Ecto neural progenitor cell (in vitro differentiated cells): ENCODE measurements at regions not wholly inside any gene's neighbourhood (a gene's known extent, or its start where the extent isn't known, plus 50 kb on each side); places are given as distances from the start of the nearest gene placed in this dataset.

ENCODE experiments used
- DNase-seq: peaks from one replicate; pipeline ENCODE4 v3.0.0-alpha.2; 2018; ENCODE audit warnings: low spot score

DNA sequence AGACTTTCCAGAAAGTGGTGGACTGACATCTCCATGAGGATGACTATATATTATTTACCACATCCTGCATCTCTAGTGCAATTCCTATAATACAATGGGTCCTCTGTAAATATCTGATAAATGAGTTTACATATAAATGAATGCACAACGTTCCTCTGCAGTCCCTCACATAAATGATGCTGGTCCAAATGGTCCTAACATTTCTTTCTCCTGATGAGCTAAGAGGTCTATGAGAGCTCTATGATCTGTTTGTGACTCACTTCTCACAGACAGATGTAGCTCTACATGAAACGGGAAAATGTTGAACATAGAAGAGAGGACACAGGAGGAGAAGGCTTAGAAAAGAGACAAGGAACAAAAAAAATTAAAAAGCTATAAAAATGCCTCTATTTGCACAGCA lies 201.2 kb upstream of the PIK3C3 start:
- no peak for DNase-seq

DNA sequence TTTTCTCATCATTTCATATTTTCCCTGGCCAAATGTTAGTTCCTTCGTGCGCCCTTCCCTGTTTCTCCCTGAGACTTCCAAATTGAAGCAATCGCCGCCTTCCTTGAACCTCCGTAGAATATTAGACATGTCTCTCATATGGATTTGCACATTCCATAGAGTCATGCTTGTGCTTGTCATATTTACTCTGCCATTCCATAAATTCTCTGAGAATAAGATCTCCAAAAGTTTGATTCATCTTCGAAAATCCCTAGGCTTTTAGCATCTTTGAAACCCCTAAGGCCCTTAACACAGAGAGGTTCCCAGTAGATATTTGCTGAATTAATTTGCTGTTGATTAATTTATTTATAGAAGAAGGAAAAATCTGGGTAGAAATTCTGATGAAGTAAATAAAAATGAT lies 202.2 kb upstream of the PIK3C3 start:
- no peak for DNase-seq

DNA sequence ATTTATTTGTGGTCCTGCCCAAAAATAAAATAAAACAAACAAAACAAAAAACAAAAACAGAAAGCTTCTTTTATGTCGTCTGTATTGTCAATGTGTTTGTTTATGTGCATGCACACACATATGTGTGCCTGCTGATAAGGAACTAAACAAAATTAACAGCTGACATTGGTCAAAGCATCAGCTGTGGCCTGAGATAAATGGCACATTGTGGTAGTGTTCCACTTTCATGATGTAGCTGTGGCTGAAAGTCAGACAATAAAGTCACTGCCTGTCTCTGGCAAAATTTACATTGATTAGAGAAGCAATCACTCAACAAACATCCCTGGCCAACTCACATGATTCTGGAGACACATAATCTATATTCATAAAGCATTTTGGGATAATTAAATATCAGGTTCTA lies 203.4 kb upstream of the PIK3C3 start:
- DNase-seq = no peak

DNA sequence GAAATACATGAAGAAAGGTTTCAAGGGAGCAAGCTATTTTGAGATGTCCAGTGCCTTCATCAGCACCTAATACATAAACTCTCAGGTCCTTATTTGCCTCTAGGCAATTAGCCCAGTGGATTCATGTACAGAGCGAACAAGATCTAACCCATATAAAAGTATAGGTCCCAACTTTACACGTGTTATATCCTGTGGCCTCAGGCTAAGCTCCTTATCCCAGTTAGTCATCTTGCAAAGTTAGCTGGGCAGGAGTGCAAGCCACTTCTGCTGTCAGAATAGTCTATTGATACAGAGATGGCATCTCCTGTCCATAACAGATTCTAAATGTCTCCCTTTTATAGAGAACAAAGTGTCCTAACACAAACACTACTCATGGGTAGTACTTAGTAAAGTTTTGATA lies 203.9 kb upstream of the PIK3C3 start:
- no peak for DNase-seq

DNA sequence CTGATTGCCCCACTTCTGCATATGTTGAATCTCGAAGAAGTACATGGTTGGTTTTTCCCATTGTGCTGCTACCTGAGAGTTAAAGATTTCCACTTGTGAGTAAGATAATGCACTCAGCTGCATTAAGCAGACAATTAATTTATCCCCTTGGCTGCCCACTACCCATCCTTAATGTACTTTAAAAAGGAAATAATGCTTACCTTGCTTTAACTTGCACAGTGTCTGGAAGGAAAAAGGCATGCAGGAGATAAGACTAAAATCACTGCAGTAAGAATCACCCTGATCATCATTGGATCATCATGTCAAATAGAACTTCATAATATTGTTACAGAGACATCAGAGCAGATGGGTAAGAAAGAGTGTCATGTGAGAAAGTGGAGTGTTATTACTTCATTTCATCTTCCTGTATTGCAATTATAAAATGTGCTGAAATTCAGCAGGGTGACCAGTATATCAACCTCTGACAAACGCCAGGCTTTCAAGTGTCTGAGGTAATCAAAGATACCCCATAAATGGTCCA lies 207.3 kb upstream of the PIK3C3 start:
- no peak for DNase-seq

DNA sequence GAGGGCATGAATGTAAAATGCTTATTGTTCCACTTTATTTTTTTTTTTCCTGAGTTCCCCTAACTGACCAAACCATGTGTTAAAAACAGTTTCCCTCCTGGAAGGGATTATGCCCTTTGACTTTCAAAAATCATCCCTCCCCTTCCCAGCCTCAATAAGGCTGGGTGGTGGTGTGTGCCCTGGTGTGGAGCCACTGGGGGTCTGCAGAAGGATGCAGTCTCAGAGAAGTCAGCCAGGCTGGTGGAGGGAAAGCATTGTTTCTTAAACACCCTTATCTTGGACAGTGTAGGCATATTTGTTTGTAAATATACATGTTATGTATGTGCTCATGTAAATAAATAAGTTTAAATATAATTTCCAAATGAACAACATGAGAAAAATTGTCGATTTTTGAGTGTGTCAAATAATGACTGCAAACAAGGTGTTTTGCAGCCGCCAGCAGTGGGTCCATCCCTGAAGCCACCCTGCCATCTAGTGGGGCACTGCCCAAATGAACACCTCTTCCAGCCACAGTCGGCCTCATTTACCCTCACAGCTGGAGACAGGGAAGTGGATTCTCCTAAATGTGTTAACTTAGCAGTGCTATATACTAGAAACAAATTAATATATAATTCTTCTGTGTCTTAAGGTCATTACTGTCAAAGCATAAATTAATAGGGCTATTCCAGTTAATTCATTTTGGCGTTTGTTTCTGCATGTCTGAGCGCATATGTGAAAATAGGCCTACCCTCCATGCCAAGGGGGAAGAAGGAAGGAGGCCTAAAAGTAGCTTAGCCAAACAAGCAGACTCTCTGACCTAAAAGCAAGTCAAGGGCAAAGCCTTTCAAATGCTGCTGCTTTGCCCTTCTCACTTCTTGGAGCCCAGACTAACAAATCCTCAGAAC lies 209.6 kb upstream of the PIK3C3 start:
- peak; percentile 77 for DNase-seq

DNA sequence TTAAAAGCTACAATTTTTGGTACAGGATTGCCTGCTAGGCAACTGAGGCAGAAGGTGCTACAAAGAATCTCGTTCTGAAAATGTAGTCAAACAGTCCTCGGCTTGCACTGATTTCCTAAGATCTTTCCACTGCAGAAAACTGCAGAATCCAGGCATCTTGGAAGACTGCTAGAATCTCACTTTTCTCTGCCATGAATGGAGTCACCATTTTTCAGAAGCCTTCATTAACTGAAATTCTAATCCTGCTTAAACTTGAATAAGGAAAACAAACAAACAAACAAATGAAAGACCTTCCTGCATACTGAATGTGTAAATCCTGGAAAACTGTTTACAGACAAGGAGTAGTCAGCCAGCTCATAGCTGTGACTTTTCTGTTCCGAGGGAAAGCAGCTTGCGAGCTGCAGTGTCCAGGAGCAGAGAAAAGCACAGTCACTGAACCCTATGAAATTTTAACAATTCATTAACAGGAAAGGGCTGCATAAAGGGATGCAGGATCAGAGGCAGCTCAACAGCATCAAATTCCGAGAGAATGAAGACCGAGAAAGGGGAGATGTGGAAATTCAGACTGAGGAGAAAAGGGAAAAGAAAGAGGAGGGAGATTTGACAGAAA lies 210.5 kb upstream of the PIK3C3 start:
- DNase-seq = peak; percentile 46

DNA sequence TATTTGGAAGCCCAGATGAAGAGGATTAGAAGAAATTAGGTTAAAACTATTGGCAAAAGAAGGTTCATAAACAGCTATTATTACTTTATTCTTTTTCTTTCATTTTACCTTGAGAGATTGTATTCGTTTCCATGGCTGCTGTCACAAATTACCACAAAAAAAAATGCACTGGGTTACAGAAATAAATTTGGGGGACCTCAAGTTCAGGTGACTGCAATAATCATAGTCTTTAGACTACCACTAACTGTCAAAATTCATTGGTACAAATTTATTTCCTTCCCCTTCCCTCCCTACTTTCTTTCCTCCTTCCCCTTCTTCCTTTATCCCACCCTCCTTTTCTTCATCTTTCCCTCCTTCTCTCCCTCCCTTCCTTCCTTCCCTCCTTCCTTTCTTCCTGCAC lies 217.8 kb upstream of the PIK3C3 start:
- DNase-seq = no peak

DNA sequence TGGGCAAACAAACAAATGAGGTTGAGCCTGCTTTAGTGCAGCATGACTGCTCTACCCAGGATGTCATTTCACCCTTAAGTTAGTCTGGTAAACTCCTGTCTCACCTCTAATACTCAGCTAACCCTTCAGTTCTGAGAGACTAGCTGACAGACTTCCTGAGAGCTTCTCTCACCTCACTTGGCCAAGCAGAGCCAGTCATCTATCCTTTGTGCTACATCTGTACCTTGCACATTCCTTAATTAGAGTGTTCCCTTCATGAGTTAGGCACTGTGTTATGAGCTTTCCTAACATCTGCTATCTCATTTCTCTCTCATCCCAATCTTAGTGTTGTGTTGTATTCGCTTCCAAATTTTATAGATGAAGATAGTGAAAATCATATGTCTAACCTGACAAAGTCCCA lies 220.1 kb upstream of the PIK3C3 start:
- no peak for DNase-seq

DNA sequence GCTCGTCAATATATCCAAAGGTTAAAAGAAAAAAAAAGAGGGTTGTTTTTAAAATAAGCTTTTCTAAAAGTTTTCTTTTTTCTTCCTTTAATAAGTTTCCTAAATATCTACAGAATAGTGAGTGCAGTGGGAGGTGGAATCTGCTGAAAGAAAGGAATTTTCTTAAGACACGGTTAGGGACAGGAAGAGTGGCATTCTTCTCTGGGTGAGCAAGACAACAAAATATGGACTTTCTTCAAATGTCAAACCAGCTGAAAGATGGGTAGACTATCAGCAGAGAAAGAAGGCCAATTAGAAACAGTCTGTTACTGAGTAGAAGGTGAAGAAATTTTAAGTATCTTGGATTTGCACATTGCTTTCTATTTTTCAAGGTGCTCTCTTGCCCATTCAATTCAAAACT lies 222.7 kb upstream of the PIK3C3 start:
- no peak for DNase-seq

DNA sequence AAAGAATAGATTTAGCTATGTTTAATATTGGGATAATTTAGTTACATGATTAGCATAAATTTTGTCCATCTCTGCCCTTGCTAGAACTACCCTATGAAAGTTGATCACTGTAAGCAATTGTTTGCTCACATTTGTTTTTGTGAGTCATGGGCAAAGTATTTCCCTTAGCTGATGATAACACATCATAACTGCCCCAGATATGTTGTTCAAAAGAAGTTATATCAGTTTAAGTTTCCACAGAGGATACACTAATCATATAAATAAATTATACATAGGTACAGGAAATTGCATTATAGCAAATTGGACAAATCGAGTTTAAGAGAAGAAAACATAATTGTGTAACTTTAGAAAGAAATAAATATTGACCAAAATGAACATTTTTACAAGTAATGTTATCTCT lies 223.2 kb upstream of the PIK3C3 start:
- no peak for DNase-seq

DNA sequence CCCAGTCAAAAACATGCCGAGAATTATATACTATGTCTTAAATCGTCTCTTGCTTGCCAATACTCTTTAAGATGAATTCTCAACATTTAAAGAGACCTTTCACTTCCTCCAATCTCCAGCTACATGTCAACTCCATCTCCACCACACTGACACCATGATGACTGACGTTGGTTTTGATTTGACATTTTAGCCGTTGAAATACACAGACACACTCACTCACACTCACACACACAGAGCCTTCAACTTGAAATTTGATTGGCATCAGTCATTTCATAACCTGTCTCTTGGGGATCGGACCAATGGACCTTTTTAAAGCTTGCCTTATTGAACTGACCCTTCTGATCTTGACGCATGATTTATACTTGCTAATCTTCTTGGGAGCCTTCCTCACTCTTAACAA lies 230.8 kb upstream of the PIK3C3 start:
- no peak for DNase-seq

DNA sequence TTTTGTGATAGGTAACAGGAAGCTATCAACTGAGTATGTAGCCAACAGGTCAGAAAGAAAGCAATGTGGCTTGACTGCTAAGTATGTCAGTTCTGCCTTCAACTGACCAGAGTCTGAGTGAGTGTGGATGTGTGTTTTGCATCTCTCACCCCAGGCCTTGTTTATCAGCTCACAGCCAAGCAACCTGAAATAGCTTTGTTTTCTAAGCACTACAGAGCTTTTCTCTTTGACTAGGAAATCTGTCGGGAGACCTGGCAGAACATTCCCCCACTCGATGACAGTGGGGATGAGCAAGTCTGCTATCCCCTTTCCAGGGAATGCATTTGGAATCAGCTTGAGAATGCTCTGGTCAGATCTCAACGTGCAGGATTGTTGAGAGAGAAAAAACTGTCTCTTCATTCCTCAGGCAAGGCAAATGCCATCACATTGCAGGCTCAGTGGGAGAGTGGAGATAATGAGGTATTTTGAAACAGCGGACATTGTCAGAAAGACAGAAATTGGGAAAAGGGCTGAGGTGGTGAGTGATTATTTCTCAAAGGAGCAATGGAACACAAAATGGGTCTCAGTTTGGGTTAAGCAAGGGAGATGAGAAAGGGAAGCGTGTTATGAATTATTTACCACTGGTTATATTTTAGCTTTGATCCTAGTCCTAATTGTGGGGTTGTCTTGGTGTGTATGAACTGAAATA lies 233.8 kb upstream of the PIK3C3 start:
- no peak for DNase-seq

DNA sequence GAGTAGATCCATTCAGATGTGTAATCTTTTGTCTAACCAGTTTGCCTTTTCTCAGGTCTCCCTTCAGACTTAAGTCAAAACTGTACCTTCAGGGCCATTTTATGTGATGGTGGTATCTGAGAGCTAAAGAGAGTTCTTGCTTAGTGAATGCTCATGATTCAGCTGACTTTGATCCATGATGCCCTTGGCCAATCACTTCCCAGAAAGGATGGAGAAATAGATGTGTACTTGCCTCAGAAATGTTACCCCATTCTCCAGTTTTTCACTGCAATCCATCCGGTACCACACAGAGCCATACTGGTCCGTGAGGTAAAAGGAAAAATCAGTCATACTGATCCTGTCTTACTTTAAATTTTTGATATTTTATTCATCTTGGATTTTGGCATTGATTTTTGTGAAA lies 234.8 kb upstream of the PIK3C3 start:
- no peak for DNase-seq

DNA sequence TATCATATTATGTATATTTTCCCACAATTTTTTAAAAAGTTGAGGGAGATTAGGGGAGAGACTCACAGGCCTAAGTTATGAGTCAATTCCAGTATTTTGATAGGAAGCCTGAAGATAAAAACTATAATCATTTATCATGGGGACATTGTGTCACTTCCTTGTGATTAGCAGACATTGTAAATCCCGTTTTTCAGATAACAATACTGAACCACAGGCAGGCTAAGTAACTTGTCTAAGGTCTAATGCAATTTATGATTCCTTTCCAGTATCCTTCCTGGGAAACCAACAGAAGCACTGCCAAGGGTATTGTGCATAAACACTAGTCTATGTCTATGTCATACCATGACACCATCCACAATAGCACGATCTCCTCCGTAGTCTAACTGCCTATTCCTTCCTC lies 235.2 kb upstream of the PIK3C3 start:
- no peak for DNase-seq

DNA sequence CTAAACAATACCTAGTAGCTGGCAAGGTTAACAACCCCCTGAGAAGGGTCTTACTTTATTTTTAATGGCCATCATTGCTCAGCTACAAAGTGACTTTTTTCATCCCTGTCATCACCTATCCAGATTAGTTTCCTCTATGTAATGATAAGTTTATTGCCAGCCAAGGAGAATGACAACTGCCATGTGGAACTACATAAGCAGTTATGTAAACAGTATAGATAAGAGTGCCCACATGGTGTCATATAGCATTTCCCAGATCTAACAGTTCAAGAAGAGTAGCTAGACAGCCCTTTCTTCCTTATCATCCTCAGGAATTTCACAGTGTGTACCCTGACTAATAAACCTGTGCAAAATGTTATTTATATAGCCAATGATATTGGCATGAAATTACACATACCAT lies 240.2 kb upstream of the PIK3C3 start:
- no peak for DNase-seq

DNA sequence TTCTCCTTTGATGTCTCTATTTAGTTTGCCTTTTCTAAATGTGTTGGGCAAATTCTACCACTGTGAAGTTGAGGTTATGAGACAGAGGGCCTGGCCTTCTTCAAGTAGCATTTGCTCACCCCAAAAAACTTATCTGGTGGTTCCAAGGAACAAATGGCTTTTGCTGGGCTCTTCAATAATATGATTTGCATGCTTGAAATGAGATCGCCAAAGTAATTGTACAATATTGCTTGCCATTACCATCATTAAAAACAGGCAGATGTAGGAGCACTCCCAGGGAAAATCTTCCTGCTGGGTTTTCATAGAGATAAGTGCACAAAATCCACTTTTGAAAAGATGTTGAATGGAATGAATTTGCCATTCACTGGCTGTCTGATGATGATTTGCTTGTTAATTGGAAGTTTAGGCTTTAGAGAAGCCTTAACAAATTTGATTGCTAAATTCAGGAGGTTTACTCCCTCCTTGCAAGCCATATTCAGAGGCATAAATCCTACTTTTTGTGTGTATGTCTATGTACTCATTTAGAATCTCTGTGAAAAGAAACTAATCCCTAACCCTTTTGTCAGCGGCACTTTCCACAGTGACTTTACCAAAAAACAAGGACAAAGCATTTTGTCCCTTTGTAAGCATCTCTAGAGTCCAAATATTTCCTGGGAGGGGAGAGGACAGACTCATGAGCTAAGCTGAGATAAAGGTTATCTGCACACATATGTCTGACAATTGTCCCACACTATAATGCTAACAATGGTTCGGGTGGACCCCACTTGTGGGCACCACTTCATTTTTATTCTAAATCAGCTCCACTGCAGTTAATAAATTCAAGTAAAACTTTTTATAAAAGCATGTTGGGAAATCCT lies 240.8 kb upstream of the PIK3C3 start:
- DNase-seq = no peak

DNA sequence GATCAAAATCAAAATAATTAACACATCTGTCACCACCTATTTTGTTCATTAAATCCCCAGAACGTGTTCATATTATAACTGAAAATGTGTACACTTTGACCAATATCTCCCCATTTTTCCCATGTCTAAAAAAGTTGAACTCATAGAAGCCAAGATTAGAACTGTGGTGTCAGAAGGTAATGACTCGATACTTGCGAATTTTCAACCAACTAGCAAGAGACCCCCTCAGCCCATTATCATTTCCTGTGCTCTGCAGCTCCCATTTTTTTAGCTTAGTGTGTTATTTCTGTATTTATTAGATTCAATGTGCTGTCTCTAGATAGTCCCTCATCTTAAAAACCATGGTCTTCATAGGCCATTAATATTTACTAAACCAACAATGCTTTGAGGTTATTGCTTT lies 248.7 kb upstream of the PIK3C3 start:
- no peak for DNase-seq

DNA sequence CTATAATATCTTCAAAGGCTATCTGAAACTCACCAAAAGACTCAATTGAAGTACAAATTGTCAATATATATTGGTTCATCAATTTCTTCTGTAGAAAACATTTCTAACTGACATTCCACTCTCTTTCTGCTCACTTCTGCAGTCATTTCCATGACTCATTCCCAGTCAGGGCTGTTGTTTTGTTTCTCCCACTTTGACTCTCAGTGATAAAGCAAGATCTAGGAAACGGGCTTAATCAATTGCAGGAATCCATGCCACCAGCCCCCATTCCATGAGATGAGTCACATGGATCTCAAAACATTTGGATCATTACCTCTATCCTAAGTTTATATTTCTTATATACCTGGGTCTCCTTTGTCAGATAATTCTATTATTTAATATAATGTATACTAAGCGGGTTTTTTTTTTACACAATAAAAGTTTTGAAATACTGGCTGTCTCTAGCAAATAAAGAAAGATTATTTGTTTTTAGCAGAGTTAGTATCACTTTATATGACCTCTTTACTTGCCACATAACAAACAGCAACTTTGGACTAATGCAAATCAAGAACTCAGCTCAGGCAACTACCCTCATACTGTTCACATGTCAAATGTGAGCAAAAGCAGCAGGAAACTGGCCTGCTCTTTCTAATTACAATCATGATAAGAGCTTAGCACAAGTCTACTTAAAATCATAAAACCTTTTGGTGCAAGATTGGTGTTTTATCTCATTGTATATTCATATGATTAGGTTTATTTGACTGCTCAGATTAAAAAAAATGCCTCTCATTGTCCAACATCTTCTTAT lies 251.1 kb upstream of the PIK3C3 start:
- DNase-seq = no peak

DNA sequence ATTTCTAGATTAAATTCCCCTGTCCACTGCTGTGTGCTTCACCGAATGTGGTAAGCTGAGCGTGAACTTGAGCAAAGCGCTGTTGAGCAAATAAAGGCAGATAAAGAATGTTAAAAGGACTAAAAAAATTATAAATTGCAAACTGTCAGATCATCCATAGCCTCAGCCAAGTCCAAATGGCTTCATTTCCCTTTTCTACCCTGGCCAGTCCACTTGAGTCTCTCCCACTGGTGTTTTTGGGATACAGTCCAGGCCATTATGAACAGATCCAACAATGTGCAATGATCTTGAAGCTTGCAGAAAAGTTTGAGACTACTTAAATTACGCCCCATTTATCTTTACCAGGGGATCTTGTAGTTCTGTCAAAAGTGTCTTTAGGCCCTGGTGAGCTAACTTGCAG lies 254.6 kb upstream of the PIK3C3 start:
- DNase-seq = no peak

DNA sequence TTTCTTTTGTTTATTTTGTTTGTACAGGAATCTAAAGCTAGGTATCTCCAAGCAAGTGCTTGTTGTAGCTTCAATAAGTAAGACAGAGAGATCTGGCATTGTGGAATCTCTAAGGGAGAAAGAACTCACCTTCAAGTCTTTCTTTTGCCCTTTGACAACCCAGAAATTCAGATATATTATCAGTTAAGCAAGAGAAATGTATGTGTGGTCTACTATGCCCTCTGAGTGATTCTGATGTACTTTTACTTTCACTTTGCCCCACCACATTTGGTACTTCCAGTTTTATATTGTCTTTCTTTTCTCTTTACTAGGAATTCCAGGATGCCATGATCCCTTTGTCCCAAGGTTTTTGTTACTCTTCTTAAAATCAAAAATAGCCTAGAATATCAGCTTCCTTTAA lies 259.6 kb upstream of the PIK3C3 start:
- DNase-seq = no peak
